Cerebellar cortex (tissue), 1 donor: ENCODE measurements at regions not wholly inside any gene's neighbourhood (a gene's known extent, or its start where the extent isn't known, plus 50 kb on each side); places are given as distances from the start of the nearest gene placed in this dataset.
"Not testable (repeated sequence)": the region's sequence is repeated elsewhere in the genome, so short reads cannot be mapped to it uniquely, and the experiment has no call there.

Source experiments
- DNase-seq: peaks from one replicate; pipeline ENCODE4 v3.0.0-alpha.2; 2015; ENCODE audit warnings: low spot score

DNA sequence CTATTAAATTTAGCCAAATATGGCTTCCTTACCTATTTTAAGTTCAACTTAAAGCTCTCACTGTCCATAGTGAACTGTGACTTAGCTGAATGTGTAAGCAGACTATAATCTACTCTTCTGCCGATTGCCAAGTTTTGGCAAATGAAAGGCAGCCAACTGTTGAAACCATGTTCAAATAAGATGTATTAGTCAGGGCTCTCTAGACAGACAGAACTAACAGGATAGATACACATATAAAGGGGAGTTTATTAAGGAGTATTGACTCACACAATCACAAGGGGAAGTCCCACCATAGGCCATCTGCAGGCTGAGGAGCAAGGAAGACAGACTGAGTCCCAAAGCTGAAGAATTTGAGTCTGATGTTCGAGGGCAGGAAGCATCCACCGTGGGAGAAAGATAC is 837.7 kb upstream of the AUTS2 start:
- no peak for DNase-seq

DNA sequence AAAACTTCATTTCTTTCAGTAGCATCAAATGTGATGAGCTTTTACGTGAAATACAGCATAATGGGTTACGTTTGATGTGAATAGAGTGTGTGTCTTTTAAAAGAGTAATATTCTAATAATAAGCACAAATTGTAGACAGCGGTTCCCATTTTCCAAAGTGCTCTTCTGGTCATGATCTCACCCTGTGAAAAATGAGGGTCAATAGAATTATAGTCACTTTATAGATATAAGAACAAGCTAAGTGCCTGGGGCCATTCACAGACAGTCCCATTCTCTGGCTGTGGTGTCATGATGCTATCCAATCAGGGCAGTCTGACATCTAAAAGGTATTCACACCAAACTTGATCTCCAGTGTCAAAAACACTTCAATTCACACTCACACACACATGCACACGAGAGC is 830.8 kb upstream of the AUTS2 start:
- no peak for DNase-seq

DNA sequence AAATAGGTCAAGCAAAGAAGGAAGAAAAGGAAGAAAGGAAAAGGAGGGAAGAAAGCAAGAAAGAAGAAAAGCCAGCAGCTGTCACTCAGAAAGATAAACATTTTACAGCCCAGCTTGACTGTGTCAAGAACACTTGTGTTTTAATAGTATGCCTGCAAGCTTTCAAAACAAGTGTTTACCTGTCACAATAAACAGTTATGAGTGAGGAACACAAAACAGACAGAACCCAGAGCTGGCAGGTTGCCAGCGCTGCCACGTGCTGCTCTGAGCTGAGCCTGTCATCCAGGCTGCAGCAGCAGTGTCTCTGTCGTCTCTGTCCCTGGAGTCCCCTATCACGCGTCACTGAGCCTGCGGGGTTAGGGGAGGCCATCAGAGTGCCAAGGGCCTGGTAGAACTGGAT is 827.6 kb upstream of the AUTS2 start:
- peak; percentile 9 for DNase-seq

DNA sequence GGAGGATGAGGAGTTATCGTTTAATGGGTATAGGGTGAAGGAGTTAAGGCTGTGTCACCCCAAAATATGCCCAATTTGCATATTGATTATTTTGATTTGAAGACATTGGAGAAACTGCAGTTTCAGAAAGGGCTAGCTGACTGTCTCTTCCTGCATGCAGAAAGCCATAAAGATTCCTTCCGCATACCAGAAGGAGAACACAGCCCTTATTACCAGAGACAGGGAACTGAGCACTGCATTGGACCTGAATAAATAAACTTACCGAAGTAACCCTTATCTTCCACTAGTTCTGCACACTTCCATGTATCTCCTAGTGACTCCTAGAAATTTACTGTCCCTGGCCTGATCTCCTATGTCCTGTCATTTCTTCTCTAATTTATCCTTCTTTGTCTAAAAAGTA is 821.9 kb upstream of the AUTS2 start:
- no peak for DNase-seq

DNA sequence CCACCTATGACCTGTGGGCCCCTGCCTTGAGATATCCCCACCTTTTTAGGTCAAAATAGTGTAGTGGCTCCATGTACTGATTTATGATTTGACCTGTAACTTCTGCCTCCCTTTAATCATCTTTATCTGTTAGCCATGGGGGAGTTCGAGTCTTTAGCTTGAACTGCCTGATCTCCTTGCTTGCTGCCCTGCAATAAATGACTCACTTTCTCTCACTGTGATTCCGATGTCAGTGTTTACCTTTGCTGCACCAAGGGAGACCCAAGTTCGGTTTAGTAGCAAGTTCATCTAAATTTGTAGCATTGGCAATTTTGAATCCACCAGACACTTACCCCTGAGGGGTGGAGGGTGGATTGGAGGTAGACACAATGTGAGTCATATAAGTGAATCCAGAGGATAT is 814.6 kb upstream of the AUTS2 start:
- DNase-seq: no peak

DNA sequence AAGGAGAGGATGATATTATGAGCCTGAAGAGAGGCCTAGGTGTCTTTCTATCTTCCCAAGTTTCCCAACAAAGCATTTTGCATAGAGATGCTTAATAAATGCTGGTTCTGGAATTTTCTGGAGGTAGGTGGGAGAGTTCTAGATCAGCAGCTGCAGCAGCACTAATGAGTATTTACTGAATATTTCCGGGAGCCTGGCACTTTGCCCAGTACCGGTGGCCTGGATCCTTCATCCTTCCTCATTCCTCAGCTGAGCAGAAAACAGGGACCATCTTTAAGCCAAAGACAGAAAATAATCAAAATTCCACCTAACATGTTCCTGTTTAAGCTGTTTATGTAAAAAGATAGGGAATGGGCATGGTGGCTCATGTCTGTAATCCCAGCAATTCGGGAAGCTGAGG is 813.2 kb upstream of the AUTS2 start:
- DNase-seq: no peak

DNA sequence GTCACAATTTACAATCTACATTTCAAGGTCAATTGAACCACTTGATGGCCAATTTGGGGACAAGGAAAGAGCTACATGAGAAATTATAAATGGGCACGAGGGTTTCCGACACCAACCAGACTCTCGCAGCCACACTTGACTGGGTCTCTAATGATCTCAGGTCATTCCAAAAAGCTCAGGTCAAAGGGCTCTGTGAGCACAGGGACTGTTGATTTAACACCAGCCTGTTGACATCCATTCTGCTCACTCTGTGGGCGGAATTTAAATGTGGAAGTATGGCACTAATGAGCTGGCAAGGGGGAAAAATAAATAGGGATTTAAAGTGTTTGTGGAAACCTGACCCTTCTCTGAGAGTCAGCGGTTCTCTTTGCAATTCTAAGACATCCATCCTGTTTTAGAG is 810.7 kb upstream of the AUTS2 start:
- no peak for DNase-seq

DNA sequence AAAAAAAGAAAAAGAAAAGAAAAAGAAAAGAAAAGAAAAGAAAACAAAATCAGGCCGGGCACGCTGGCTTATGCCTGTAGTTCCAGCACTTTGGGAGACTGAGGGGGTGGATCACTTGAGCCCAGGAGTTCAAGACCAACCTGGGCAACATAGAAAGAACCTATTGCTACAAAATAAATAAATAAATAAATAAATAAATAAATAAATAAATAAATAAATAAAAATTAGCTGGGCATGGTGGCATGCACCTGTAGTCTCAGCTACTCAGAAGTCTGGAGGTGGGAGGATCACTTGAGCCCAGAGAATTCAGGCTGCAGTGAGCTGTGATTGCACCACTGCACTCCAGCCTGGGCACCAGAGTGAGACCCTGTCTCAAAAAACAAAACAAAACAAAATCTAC is 809.7 kb upstream of the AUTS2 start:
- not testable (repeated sequence) for DNase-seq

DNA sequence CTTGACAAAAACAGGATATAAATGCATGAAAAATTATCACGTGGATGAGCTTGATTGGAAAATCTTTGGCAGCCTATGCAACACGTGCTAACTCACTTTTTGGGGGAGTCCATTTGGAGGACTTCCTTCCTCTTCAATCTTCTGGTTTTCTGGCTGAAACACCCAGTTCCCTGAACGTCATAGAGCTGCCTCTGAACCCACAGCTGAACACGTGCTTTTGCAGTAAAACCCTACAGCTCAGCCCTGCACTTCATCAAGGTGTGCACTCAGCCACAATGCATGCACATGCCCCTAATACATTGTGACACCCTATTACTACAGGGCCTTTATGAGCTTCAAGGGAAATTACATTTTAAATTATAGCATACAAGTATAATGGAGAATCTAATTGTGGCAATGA is 808.7 kb upstream of the AUTS2 start:
- no peak for DNase-seq

DNA sequence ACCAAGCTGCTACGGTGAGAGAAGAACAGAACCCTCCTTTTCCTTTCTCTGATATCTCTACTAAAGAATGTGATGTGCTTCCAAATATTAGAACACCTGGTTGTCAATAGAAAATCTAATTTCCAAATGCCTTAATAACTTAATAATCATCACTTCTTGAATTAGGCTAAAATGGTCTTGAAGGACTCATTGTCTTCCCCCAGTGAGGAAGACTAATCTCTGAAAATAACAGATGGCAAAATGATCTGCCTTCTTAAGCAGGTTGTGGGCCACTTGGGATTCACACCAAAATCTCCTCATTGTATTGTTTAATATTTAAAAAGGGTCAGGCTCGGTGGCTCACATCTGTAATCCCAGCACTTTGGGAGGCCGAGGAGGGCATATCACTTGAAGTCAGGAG is 805.9 kb upstream of the AUTS2 start:
- DNase-seq: no peak

DNA sequence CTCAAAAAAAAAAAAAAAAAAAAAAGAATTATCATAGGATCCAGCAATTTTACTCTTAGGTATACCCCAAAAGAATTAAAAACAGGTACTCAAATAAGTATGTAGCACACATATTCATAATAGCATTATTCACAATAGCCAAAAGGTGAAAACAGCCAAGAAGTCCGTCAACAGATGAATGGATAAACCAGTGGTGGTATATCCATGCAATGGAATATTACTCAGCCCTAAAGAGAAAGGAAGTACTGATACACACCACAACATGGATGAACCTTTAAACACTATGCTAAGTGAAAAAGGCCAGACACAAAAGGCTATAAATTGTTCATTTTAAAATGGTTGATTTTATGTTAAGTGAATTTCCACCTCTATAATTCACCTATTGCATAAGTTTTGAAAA is 804.8 kb upstream of the AUTS2 start:
- no peak for DNase-seq

DNA sequence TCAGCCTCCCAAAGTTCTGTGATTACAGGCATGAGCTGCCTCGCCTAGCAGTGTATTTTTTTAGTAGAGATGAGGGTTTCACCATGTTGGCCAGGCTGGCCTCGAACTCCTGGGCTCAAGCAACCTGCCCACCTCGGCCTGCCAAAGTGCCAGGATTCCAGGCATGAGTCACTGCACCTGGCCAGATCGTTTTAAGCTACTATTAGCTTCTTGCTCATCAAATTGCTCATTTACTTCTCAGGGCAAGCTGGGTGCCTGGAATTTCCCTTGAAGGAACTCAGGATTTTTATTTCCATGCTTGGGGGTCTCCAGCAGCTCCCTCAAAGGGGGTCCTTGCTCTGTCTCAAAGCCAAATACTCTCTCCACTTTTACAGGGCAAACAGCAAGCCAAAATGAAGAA is 798.0 kb upstream of the AUTS2 start:
- no peak for DNase-seq

DNA sequence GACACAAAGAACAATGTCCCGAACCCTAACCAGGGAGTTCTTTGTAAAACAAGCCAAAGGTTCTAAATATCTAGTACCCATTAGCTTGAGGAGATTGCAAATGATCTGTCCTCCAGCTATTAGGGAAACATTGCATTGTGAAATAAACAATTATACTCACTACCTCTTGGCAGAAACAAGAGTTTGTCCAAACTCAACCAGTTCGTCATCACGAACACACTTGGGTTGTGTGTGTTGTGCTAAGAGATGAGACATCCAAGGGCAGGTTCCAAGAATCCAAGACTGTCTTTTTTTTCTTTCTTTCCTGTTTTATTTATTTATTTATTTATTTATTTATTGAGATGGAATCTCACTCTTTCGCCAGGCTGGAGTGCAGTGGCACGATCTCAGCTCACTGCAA is 793.1 kb upstream of the AUTS2 start:
- no peak for DNase-seq

DNA sequence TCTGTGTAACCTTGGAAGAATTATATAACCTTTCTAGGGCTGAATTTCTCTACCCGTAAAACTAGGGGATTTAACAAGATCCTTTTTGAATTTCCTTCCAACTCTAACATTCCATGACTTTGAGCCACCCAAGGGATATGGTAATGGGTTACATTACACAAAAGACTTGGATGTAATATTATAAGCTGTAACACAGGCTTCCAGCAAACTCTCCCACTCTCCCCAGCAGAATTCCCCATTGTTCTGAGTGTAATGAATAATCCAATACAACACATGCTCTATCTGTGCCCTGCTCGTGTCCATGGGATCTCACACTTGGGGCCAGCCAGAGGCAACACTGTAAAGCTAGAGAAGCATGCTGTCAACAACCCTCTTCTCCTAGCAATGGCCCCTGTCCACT is 790.6 kb upstream of the AUTS2 start:
- DNase-seq: no peak

DNA sequence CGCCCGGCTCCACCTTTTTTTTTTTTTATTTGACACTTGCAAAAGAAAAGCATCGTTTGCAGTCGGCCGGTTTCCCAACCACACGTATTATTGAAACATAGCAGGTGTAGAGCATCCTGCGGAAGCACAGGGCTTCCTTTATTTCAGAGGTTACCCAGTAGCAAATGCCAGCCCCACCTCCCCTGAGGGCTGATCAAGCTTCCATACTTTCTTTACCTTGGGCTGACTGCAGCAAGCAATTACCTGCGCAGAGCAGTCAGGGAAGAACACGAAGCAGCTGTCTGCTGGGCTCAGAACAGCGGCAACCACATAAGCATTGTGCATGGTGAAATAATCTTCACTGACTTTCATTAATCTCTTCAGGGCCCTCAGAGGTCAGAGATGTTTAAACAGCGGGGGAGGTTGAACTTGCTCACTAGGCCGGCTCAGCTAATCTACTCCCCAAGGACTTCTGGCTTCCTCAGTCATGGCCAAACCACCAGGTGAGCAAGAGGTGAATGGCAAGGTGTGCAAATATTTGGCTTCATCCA is 784.7 kb upstream of the AUTS2 start:
- DNase-seq: no peak

DNA sequence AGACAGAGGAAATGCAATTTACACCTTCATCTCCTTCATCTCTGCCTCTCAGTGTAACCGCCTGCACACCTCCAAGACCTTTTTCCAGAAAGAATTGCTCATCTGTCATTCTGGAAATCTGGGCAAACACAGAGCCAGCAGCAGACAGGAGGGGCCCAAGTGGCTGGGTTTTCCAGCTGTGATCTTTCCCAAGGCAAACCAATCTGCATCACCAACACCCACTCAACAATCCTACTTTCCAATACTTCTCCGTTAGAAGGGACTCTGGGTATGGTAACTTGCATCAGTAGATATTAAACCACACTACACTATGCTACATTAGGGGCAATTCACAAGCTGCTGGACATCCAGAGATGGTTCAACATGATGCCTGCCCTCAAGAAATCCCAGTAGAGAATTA is 781.8 kb upstream of the AUTS2 start:
- no peak for DNase-seq

DNA sequence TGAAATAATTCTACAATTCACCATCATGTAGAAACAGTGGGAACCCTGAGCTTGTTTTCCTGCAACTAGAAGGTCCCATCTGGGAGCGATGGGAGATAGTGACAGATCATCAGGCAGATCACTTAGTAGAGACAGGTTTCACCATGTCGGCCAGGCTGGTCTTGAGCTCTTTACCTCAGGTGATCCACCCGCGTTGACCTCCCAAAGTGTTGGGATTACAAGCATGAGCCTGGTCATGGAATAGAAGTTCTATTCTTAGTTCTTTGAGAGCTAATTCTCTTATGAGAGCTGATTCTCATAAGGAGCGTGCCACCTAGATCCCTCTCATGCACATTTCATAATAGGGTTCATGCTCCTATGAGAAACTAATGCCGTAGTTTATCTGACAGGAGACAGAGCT is 778.0 kb upstream of the AUTS2 start:
- no peak for DNase-seq

DNA sequence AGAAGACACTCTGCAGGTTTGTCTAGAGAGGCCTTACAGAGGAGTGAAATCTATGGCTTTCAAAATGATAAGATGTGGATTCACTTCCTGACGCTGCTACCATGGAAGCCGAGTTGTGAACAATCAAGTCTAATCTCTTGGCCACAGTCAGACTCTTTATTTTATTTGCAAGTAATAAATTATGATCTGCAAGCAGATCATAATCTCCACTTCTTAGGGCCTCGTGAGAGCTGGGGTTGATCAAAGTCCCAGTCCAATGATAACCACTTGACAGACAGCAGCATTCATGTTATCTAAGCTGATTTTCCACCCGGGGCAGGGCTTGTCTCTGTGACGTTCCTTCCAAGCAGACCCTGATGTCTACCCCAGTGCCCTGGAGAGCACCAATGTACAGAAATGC is 776.4 kb upstream of the AUTS2 start:
- DNase-seq: no peak

DNA sequence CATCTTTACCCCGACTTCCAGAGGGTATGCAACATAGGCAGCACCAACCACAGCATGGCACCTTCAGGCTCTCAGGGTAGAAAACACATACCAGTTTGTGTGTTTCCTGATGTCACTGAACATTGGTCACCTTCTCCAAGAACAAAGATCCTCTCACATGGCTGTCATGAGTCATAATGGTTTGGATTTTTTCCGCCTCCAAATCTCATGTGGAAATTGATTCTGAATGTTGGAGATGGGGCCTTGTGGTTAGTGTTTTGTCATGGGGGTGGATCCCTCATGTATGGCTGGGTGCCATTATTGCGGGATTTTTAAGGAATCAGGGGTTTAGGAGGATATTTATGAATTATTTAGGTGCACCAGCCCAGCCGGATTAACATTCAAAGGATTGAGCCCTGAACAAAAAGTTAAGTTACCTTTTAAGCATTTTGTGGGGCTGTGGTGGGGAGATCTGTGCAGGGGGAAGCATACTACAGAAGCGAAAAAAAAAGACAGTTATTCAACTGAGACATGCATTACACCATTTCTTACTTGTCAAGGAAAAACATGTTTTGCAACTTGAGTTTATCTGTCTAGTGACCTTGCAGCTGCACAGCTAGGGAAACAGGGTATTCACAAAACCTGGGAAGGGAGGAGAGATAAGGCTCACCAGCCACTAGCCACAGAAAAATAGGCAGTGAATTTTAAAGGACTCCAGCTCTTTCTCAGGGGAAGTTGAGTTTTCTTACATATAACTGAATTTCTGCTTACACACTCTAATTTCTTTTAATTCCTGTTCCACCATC is 774.1 kb upstream of the AUTS2 start:
- DNase-seq: no peak

DNA sequence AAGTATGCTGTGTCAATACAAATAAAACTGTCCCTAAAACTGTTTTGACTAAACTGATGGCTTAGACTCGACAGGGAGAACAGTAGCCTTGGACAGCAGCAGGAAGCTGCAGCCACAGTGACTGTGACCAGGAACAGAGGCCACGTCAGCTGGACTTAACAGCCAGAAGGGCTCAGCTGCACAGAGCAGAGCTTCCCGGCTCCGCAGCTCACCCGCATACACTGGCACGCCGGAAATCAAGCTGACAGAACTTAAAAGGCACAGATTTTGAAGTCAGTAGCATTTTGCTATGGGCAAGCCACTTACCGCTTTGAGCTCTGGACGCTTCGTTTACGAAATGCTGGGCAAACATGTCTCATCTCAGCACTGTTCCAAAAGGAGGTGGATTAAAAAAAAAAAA is 769.7 kb upstream of the AUTS2 start:
- no peak for DNase-seq

DNA sequence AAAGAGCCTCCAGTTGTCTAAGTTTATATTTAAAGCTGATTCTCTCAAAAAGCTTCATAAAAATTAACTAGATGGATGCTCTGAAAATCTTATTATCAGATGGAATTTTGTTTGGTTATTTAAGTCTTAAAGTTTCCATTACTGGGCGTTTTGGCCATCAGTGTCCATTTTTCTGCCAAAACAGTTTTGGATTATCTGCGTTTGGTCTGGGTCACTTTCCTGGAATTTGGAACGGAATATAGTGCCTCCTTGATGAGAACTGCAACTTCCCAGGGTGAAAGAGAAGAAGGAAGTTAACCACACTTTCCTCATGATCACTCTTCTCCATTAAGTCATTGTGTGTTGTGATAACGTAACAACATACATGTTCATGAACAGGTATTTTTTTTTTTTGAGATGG is 764.9 kb upstream of the AUTS2 start:
- DNase-seq: no peak

DNA sequence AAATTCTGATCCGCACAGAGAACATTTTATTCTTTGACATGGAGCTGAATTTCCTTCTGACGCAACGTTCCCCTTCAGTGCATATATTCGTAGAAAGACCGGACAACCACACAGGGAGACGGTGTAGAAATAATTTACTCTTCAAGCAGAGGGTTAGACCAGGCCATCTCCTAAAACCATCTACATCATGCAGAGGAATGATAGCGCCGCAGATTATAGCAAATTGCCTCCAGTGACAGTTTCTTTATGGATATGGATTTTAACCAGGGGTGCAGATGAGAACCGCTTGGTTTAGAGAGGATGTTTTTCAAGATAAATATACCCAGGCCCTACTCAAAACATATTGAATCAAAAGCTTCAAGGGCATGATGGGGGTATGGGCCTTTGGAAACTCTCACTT is 759.3 kb upstream of the AUTS2 start:
- no peak for DNase-seq

DNA sequence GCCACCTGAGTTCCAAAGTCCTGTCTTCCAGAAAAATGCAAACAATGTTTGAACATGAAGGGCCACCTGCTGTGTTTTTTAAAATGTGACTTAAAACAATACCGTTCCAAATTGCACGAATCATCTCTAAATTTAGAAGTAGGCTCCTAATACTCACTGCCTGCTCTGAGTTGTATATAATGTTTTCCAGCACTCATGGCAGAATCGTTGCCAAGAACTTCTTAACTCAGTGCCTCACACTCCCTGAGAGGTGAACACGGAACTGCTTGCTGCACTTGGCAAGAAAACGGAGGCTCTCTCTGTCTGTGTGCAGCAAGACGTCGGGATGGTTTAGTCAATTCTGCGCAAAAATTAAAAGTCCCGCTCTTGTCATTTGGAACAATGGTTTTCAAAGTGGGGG is 757.3 kb upstream of the AUTS2 start:
- no peak for DNase-seq

DNA sequence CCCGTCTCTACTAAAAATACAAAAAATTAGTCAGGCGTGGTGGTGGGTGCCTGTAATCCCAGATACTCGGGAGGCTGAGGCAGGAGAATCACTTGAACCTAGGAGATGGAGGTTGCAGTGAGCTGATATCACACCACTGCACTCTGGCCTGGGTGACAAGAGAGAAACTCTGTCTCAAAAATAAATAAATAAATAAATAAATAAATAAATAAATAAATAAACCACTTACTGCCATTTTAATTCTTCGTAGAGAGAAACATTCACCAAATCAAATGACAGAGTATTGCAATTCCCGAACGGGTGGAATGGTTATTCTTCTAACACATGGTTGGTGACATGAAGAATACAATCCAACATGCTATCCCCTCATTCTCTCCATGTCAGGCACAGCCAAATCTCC is 754.3 kb upstream of the AUTS2 start:
- not testable (repeated sequence) for DNase-seq
